Endothelial cell of umbilical vein (primary cell): ENCODE measurements at regions not wholly inside any gene's neighbourhood (a gene's known extent, or its start where the extent isn't known, plus 50 kb on each side); places are given as distances from the start of the nearest gene placed in this dataset.

ENCODE experiments used
- BruUV-seq: library from RNA; stranded (reverse); fragments of 400-500 nt; replicated peaks from 2 replicates; lab custom pipeline; 2021; lab: Mats Ljungman, UMichigan
- CTCF ChIA-PET: fragments of 300-600, 350-600 bp; sonication (Branson Sonifier 250); formaldehyde crosslinking; loops from one replicate; lab custom pipeline; 2021; ENCODE audit warnings: antibody characterized with exemption, inconsistent platforms; lab: Charles Lee
- POLR2A ChIA-PET: fragments of 300-600, 350-600 bp; sonication (Branson Sonifier 250); formaldehyde crosslinking; loops from one replicate; lab custom pipeline; 2021; ENCODE audit warnings: antibody characterized with exemption, inconsistent platforms; lab: Charles Lee
- DNase-seq: peaks from one replicate; pipeline ENCODE4 v3.0.0-alpha.2; 2011; ENCODE audit warnings: low read depth, low spot score
- FAIRE-seq: peaks from 2 replicates; lab custom pipeline; 2011; peaks lifted over from hg19 to GRCh38; lab: Jason Lieb, UNC
- H2AFZ ChIP-seq: 2 replicates; pipeline ENCODE4 v1.6.0; 2012; ENCODE audit warnings: low read depth, low read length, control low read depth, inconsistent platforms
- H3K27ac ChIP-seq: 2 replicates; pipeline ENCODE4 v1.5.1; 2011; ENCODE audit warnings: low read depth, mild to moderate bottlenecking, control low read depth, low read length, moderate library complexity; ENCODE audit not compliant: insufficient read depth
- H3K27me3 ChIP-seq, 2 experiments: 2 replicates each; pipeline versions ENCODE4 v1.6.0 to v1.6.1; 2011; ENCODE audit warnings: low read length in 2 of 2, mixed read lengths in 1 of 2; ENCODE audit not compliant: control insufficient read depth in 2 of 2, insufficient read depth in 2 of 2
- H3K36me3 ChIP-seq, 2 experiments: 2 replicates in 1 of 2; 3 replicates in 1 of 2; pipeline ENCODE4 v1.5.1; 2011; ENCODE audit warnings: low read length in 2 of 2, mild to moderate bottlenecking in 1 of 2, moderate library complexity in 1 of 2; ENCODE audit not compliant: control insufficient read depth in 2 of 2, insufficient read depth in 2 of 2; ENCODE audit errors: extremely low read depth in 1 of 2
- H3K4me1 ChIP-seq: 3 replicates; pipeline ENCODE4 v1.5.1; 2011; ENCODE audit warnings: mild to moderate bottlenecking, low read length; ENCODE audit not compliant: control insufficient read depth, insufficient read depth; ENCODE audit errors: extremely low read depth
- H3K4me2 ChIP-seq: 2 replicates; pipeline ENCODE4 v1.6.1; 2011; ENCODE audit warnings: low read length, control low read depth, mixed read lengths; ENCODE audit not compliant: insufficient read depth
- H3K4me3 ChIP-seq, 3 experiments: fragments of 200-600 bp in 1 of 3; sonication (generic), shearing (Covaris generic) in 1 of 3; replicated peaks in 1 of 3; 2 replicates each; pipeline ENCODE4 v1.5.1; 2011 to 2016; ENCODE audit warnings: control low read depth in 3 of 3, low read length in 3 of 3, mild to moderate bottlenecking in 2 of 3, inconsistent platforms in 1 of 3, low read depth in 1 of 3, moderate library complexity in 1 of 3; ENCODE audit not compliant: insufficient read depth in 1 of 3
- H3K79me2 ChIP-seq: 2 replicates; pipeline ENCODE4 v1.6.0; 2012; ENCODE audit warnings: low read length, inconsistent platforms; ENCODE audit not compliant: control insufficient read depth, insufficient read depth
- H3K9ac ChIP-seq: replicated peaks from 2 replicates; pipeline ENCODE3; 2011; ENCODE audit warnings: low read length, control low read depth; ENCODE audit not compliant: insufficient read depth; ENCODE audit errors: extremely low read depth
- H3K9me1 ChIP-seq: replicated peaks from 3 replicates; pipeline ENCODE4 v1.6.0; 2011; ENCODE audit warnings: mild to moderate bottlenecking, low read length; ENCODE audit not compliant: control insufficient read depth, insufficient read depth; ENCODE audit errors: extremely low read depth
- H3K9me3 ChIP-seq: replicated peaks from 2 replicates; pipeline ENCODE4 v1.5.1; 2012; ENCODE audit warnings: low read length, inconsistent platforms; ENCODE audit not compliant: control insufficient read depth, insufficient read depth
- H4K20me1 ChIP-seq: replicated peaks from 2 replicates; pipeline ENCODE3; 2011; ENCODE audit warnings: mild to moderate bottlenecking, low read length; ENCODE audit not compliant: control insufficient read depth, insufficient read depth; ENCODE audit errors: extremely low read depth
- EZH2 ChIP-seq: IDR thresholded peaks from 2 replicates; pipeline ENCODE4 v1.6.1; 2012; ENCODE audit warnings: borderline replicate concordance, low read depth, mild to moderate bottlenecking, moderate library complexity, low read length, inconsistent platforms; ENCODE audit not compliant: severe bottlenecking
- FOS ChIP-seq: IDR thresholded peaks from 2 replicates; pipeline ENCODE4 v1.6.1; 2011; ENCODE audit warnings: mild to moderate bottlenecking, low read length, moderate library complexity, borderline replicate concordance; ENCODE audit not compliant: insufficient read depth
- GATA2 ChIP-seq: IDR thresholded peaks from 2 replicates; pipeline ENCODE4 v1.7.0; 2011; ENCODE audit warnings: low read depth, mild to moderate bottlenecking, moderate library complexity, mixed read lengths, low read length; ENCODE audit not compliant: insufficient read length, insufficient read depth
- JUN ChIP-seq: IDR thresholded peaks from 2 replicates; pipeline ENCODE4 v1.6.1; 2011; ENCODE audit warnings: borderline replicate concordance, low read depth; ENCODE audit not compliant: insufficient read length, insufficient read depth
- MYC ChIP-seq: IDR thresholded peaks from one replicate; pipeline ENCODE4 v1.6.1; 2011; ENCODE audit warnings: mild to moderate bottlenecking, low read depth, low read length
- POLR2A ChIP-seq: IDR thresholded peaks from 2 replicates; pipeline ENCODE4 v1.6.1; 2012; ENCODE audit warnings: low read depth, mild to moderate bottlenecking, control low read depth, low read length
- POLR2AphosphoS5 ChIP-seq: IDR thresholded peaks from 2 replicates; pipeline ENCODE4 v1.6.1; 2012; ENCODE audit warnings: low read depth, mild to moderate bottlenecking, control low read depth, low read length, moderate library complexity; ENCODE audit not compliant: insufficient read depth
- dilution Hi-C: fragments of 300-500 bp; cut with MboI; formaldehyde crosslinking; loops from one replicate; pipeline ENCODE4 v1.15.0; 2019; ENCODE audit warnings: low sequenced_read_pairs; ENCODE audit not compliant: extremely low pct_ligation_motif_present
- intact Hi-C: fragments of 100-400 bp; cut with micrococcal nuclease; formaldehyde crosslinking; loops from one replicate; pipeline ENCODE4 v1.10.0; 2022
- TF ChIP-seq, protein P1 (sequence below), 2 donors: IDR thresholded peaks; 1 replicate in 1 of 2; 2 replicates in 1 of 2; pipeline ENCODE4 v1.5.1; 2011; ENCODE audit warnings: low read length in 2 of 2, mild to moderate bottlenecking in 2 of 2, moderate library complexity in 2 of 2, control low read depth in 1 of 2, inconsistent platforms in 1 of 2, low read depth in 1 of 2; ENCODE audit not compliant: insufficient read depth in 1 of 2; ENCODE audit errors: extremely low read depth in 1 of 2
- TF ChIP-seq, protein P2 (sequence below): IDR thresholded peaks from 2 replicates; pipeline ENCODE4 v1.6.1; 2011; ENCODE audit not compliant: insufficient read depth, insufficient read length

- POLR2A ChIA-PET = no interaction called here
- H3K9me3 ChIP-seq = no peaks in the 10 kb centered on the region
- H3K36me3 ChIP-seq = no peaks in the 10 kb centered on the region
- no peaks in the 10 kb centered on the region for H3K79me2 ChIP-seq
- FAIRE-seq = peak; percentile 81
- peak; percentile 77 for DNase-seq
- no peak overlapping the region for H3K9ac ChIP-seq
- H4K20me1 ChIP-seq = no peaks in the 10 kb centered on the region
- BruUV-seq = no TSS peak
- peak overlapping the region; percentile 67 for H2AFZ ChIP-seq
- CTCF ChIA-PET = interaction anchor here (1.1 kb wide), 2 partner anchors 15 to 39 kb away, joined by 3 to 4 read pairs; no protein-coding TSS in a partner anchor
- dilution Hi-C loops (no loop called here), intact Hi-C loops (no loop called here)
- no peak overlapping the region for H3K4me3 ChIP-seq
- no peak for TF ChIP-seq JUN
- TF ChIP-seq, protein P1, sequence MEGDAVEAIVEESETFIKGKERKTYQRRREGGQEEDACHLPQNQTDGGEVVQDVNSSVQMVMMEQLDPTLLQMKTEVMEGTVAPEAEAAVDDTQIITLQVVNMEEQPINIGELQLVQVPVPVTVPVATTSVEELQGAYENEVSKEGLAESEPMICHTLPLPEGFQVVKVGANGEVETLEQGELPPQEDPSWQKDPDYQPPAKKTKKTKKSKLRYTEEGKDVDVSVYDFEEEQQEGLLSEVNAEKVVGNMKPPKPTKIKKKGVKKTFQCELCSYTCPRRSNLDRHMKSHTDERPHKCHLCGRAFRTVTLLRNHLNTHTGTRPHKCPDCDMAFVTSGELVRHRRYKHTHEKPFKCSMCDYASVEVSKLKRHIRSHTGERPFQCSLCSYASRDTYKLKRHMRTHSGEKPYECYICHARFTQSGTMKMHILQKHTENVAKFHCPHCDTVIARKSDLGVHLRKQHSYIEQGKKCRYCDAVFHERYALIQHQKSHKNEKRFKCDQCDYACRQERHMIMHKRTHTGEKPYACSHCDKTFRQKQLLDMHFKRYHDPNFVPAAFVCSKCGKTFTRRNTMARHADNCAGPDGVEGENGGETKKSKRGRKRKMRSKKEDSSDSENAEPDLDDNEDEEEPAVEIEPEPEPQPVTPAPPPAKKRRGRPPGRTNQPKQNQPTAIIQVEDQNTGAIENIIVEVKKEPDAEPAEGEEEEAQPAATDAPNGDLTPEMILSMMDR (IDR thresholded peaks at IDR 0.05; ENCODE audit: extremely low read depth in 1 of 2, insufficient read depth in 1 of 2, low read depth in 1 of 2, low read length in 2 of 2) = no peak
- TF ChIP-seq EZH2 = no peak
- peak; percentile 40 for TF ChIP-seq GATA2
- TF ChIP-seq, protein P2, sequence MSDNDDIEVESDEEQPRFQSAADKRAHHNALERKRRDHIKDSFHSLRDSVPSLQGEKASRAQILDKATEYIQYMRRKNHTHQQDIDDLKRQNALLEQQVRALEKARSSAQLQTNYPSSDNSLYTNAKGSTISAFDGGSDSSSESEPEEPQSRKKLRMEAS = no peak
- TF ChIP-seq POLR2A = no peak
- TF ChIP-seq POLR2AphosphoS5 = no peak
- peak; percentile 67 for TF ChIP-seq FOS
- no peak for TF ChIP-seq MYC
- no peaks in the 10 kb centered on the region for H3K27me3 ChIP-seq
- H3K4me2 ChIP-seq = peak overlapping the region; percentile 17
- peak overlapping the region; percentile 60 for H3K27ac ChIP-seq
- no peaks in the 10 kb centered on the region for H3K9me1 ChIP-seq
- peaks cover 17% of the 10 kb centered on the region for H3K4me1 ChIP-seq
Measured at GRCh38 chr6:121504227-121504626, 68.8 kb downstream of the GJA1 start.
